ENCODE measurements at regions not wholly inside any gene's neighbourhood (a gene's known extent, or its start where the extent isn't known, plus 50 kb on each side); places are given as distances from the start of the nearest gene placed in this dataset.
"Not testable (repeated sequence)": the region's sequence is repeated elsewhere in the genome, so short reads cannot be mapped to it uniquely, and the experiment has no call there.

DNA sequence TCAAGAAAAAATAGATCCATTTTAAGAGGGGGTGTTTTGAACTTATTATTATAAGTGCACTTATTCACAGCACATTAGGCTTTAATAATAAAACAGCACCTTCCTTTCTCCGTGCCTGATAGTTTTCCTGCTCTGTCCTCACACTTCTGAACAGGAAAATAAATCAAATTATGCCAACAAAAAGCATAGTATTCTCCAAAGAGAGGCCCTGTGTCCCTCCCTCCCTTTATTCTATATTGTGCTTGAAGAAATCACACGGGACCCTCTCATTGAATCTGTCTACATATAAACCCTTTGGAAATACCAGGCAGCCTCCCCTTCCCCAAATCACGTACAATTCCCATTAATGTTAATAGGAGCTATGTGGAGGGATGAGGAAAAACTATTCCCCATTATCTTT lies 462.9 kb upstream of the NRSN1 start:
- DNase-seq, result no peak
- H3K79me2 ChIP-seq (ENCODE audit: low read depth), result no peaks in the 10 kb centered on the region
- H4K20me1 ChIP-seq (ENCODE audit: insufficient read depth), result no peaks in the 10 kb centered on the region
- CTCF ChIA-PET, result no interaction called here
- H3K4me3 ChIP-seq, result no peak overlapping the region
- no peaks in the 10 kb centered on the region for H3K4me1 ChIP-seq (replicated peaks; ENCODE audit: insufficient read depth)
- H2AFZ ChIP-seq, result no peak overlapping the region
- BruUV-seq (replicated peaks), result no TSS peak
- no peaks in the 10 kb centered on the region for H3K9me2 ChIP-seq (ENCODE audit: insufficient read depth)
- H3K36me3 ChIP-seq (ENCODE audit: low read depth), result no peaks in the 10 kb centered on the region
- H3K4me2 ChIP-seq, result no peak overlapping the region
- H3K27me3 ChIP-seq (ENCODE audit: insufficient read depth, low read depth), result no peaks in the 10 kb centered on the region
- no peak overlapping the region for H3K27ac ChIP-seq
- TF ChIP-seq, protein P1, sequence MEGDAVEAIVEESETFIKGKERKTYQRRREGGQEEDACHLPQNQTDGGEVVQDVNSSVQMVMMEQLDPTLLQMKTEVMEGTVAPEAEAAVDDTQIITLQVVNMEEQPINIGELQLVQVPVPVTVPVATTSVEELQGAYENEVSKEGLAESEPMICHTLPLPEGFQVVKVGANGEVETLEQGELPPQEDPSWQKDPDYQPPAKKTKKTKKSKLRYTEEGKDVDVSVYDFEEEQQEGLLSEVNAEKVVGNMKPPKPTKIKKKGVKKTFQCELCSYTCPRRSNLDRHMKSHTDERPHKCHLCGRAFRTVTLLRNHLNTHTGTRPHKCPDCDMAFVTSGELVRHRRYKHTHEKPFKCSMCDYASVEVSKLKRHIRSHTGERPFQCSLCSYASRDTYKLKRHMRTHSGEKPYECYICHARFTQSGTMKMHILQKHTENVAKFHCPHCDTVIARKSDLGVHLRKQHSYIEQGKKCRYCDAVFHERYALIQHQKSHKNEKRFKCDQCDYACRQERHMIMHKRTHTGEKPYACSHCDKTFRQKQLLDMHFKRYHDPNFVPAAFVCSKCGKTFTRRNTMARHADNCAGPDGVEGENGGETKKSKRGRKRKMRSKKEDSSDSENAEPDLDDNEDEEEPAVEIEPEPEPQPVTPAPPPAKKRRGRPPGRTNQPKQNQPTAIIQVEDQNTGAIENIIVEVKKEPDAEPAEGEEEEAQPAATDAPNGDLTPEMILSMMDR (conservative IDR thresholded peaks at IDR 0.05), result no peak
- no peak for TF ChIP-seq EZH2 (IDR thresholded peaks at IDR 0.05; ENCODE audit: low read depth)
- POLR2A ChIA-PET (ENCODE audit: unreplicated experiment), result no interaction called here
- no peaks in the 10 kb centered on the region for H3F3A ChIP-seq (ENCODE audit: insufficient read depth, low read depth)
- intact Hi-C loops (cut with micrococcal nuclease; ENCODE audit: unreplicated experiment), result no loop called here
- H3K9me3 ChIP-seq (ENCODE audit: insufficient read depth, low read depth), result no peaks in the 10 kb centered on the region

DNA sequence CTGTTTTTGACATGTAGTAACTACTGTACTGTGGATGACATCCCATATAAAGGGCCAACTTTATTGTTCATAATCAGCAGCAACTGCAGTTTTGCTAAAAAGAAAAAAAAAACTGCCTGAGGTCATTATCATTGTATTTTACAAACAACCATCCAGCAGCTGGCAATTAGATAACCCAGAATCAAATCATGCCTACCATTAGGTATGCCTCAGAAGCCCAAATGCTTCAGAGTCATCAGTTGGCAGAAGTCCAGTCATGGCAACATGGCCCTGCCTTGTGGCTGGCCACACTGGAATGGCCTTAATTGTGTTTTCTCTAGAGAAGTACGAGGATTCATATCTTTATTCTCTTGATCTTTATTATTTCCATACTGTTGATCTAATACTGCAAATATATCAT lies 462.4 kb upstream of the NRSN1 start:
- Histone ChIP-seq H3K9me3 (ENCODE audit: insufficient read depth, low read depth) (no peaks in the 10 kb centered on the region), H3F3A (ENCODE audit: insufficient read depth, low read depth) (no peaks in the 10 kb centered on the region), H3K27me3 (ENCODE audit: insufficient read depth, low read depth) (no peaks in the 10 kb centered on the region), H3K36me3 (ENCODE audit: low read depth) (no peaks in the 10 kb centered on the region), H3K27ac (no peak overlapping the region), H3K4me2 (no peak overlapping the region), H3K4me3 (no peak overlapping the region), H2AFZ (no peak overlapping the region), H4K20me1 (ENCODE audit: insufficient read depth) (no peaks in the 10 kb centered on the region), H3K4me1 (replicated peaks; ENCODE audit: insufficient read depth) (no peaks in the 10 kb centered on the region), H3K79me2 (ENCODE audit: low read depth) (no peaks in the 10 kb centered on the region), H3K9me2 (ENCODE audit: insufficient read depth) (no peaks in the 10 kb centered on the region)
- ChIA-PET CTCF (no interaction called here), POLR2A (ENCODE audit: unreplicated experiment) (no interaction called here)
- DNase-seq, result no peak
- BruUV-seq (replicated peaks), result no TSS peak
- intact Hi-C loops (cut with micrococcal nuclease; ENCODE audit: unreplicated experiment), result no loop called here
- TF ChIP-seq, protein P1 (conservative IDR thresholded peaks at IDR 0.05), result no peak
- no peak for TF ChIP-seq EZH2 (IDR thresholded peaks at IDR 0.05; ENCODE audit: low read depth)

DNA sequence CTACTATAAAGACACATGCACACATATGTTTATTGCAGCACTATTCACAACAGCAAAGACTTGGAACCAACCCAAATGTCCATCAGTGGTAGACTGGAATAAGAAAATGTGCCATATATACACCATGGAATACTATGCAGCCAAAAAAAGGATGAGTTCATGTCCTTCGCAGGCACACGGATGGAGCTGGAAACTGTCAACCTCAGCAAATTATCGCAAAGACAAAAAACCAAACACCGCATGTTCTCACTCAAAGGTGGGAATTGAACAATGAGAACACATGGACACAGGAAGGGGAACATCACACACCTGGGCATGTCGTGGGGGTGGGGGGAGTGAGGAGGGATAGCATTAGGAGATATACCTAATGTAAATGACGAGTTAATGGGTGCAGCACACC lies 460.1 kb upstream of the NRSN1 start:
- H3K9me3 ChIP-seq (ENCODE audit: insufficient read depth, low read depth); H3K79me2 ChIP-seq (ENCODE audit: low read depth); H3K27ac ChIP-seq; H3K4me2 ChIP-seq; H3F3A ChIP-seq (ENCODE audit: insufficient read depth, low read depth); POLR2A ChIA-PET (ENCODE audit: unreplicated experiment); CTCF ChIA-PET; H3K27me3 ChIP-seq (ENCODE audit: insufficient read depth, low read depth); H3K9me2 ChIP-seq (ENCODE audit: insufficient read depth); H3K4me1 ChIP-seq (replicated peaks; ENCODE audit: insufficient read depth); H3K36me3 ChIP-seq (ENCODE audit: low read depth); DNase-seq; H4K20me1 ChIP-seq (ENCODE audit: insufficient read depth); BruUV-seq (replicated peaks); H2AFZ ChIP-seq; H3K4me3 ChIP-seq; intact Hi-C loops (cut with micrococcal nuclease; ENCODE audit: unreplicated experiment): not testable (repeated sequence)

DNA sequence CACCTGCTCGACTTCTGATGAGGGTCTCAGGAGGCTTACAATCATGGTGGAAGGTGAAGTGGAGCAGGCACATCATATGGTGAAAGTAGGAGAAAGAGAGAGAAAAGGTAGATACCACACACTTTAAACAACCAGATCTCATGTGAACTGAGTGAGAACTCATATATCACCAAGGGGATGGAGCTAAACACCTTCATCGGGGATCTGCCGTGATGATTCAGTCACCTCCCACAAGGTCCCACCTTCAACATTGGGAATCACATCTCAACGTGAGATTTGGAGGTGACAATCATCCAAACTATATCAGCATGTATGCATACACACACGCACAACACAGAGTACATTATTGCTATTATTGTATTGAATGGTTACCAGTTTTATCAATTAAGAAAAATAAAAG lies 453.3 kb upstream of the NRSN1 start:
- Histone ChIP-seq H4K20me1 (ENCODE audit: insufficient read depth) (no peaks in the 10 kb centered on the region), H3K9me3 (ENCODE audit: insufficient read depth, low read depth) (no peaks in the 10 kb centered on the region), H3K27me3 (ENCODE audit: insufficient read depth, low read depth) (no peaks in the 10 kb centered on the region), H3K4me1 (replicated peaks; ENCODE audit: insufficient read depth) (no peaks in the 10 kb centered on the region), H3K27ac (no peak overlapping the region), H3K4me2 (no peak overlapping the region), H2AFZ (no peak overlapping the region), H3F3A (ENCODE audit: insufficient read depth, low read depth) (no peaks in the 10 kb centered on the region), H3K36me3 (ENCODE audit: low read depth) (no peaks in the 10 kb centered on the region), H3K9me2 (ENCODE audit: insufficient read depth) (no peaks in the 10 kb centered on the region), H3K4me3 (no peak overlapping the region), H3K79me2 (ENCODE audit: low read depth) (no peaks in the 10 kb centered on the region)
- intact Hi-C loops (cut with micrococcal nuclease; ENCODE audit: unreplicated experiment), result no loop called here
- ChIA-PET POLR2A (ENCODE audit: unreplicated experiment) (no interaction called here), CTCF (no interaction called here)
- DNase-seq, result no peak
- TF ChIP-seq, protein P1 (conservative IDR thresholded peaks at IDR 0.05), result no peak
- TF ChIP-seq EZH2 (IDR thresholded peaks at IDR 0.05; ENCODE audit: low read depth), result no peak
- BruUV-seq (replicated peaks), result no TSS peak
